DMS53 treated with DMSO at 0.1 percent for 48 hours (cell line): ENCODE measurements at regions not wholly inside any gene's neighbourhood (a gene's known extent, or its start where the extent isn't known, plus 50 kb on each side); places are given as distances from the start of the nearest gene placed in this dataset.

ENCODE experiments used
- DNase-seq: peaks from one replicate; lab custom pipeline; 2025; ENCODE audit not compliant: unreplicated experiment; lab: John Stamatoyannopoulos, UW

DNA sequence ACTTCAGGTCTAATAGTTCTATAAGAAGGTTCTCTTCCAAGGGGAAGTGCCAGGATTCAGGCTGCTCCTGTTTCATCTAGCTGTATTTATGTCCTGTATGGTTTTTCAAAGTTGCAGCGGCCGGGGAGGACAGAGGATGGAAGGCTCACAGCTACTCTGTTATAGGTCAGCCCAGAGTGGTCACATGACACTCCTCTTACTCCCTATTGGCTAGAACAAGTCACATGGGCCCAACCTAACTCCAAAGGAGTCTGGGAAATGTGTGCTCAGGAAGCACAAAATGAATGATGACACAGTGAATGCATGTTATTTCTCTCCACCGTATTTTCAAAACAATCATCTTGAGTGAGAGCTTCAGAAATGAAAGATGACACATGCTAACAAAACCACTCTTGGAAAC, 645.1 kb upstream of the RBFOX1 start:
- no peak for DNase-seq

DNA sequence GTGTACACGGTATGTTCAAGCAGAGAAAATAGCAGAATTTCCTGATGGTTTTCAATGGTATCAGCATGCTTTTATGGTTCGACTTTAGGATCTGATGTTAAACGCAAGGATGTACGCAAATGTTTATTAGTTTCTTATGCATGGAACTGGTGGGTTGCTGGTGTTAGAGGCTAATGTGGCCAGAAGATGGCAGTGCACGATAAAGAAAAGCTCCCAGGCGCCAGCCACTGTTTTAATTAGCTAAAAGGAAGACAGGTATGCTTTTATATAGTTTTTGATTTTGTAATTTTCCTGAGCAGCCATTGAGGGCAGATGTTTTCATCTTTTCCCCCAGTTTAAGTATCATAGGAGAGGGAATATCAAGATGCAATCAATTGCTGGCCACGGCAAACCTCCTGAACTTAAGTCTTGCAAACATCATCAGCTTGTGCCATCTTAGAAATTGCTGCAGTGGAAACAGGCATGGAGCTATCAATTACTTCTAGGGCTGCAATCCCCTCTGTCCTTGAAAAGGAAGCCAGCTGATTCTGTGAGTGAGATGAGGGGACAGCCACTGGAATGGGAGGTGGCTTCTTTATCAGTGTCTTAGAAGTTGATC, 648.5 kb upstream of the RBFOX1 start:
- DNase-seq, result no peak

DNA sequence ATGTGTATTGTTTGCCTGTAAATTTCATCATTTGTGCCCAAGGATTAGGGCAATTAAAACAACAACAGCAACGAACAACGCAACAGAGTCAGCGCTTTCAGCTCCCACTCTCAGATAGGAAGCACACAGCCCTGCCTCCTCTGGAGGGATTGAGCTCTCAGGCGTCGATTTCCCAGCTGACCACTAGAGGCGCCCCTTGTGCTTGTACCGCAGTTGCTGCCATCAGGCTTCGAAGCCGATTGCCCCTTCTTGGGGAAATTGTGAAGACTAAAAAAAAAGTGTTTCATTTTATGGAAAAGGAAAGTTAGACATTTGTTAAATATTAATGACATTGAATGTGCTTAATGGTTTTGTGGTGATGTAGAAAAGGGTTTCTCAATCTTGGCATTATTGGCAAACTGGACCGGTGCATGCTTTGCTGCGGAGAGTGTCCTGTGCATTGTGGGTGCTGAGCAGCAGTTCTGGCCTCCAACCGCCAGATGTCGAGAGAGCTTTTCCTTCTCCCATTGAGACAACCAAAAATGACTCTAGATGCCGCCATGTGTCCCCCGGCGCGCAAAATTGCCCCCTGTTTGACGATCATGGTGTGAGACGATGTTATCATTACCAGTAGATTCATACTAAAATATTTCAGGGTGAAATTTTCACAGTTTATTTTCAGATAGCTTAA, 650.4 kb upstream of the RBFOX1 start:
- no peak for DNase-seq

DNA sequence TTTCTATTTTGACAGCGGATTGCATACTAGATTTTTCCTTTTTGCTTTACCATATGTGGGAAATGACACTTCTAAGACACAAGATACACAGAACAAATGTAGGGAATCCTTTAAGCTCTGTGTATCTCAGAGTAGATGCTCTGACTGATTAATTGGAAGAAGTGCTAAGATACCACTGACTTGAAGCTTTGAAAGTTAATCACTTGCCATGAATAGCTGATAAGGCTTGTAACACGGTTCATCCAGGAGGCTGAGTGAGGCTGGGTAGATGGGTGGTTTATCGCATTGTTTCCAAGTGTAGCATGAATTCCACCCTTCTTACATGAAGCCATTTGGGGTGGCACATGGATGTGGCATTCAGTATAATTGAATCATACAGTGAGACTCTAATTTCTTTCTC, 654.1 kb upstream of the RBFOX1 start:
- no peak for DNase-seq

DNA sequence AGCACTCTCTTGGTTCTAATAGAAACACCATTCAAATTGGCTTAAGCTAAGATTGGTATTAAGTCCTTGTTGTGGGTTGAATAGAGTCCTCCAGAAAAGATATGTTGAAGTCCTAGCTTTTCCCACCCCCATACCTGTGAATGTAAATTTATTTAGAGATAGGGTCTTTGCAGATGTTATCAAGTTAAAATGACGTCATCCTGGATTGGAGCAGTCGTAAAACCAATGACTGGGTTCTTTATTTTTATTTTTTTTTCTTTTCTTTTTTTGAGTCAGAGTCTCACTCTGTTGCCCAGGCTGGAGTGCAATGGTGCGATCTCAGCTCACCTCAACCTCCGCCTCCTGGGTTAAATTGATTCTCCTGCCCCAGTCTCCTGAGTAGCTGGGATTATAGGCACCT, 658.6 kb upstream of the RBFOX1 start:
- no peak for DNase-seq

DNA sequence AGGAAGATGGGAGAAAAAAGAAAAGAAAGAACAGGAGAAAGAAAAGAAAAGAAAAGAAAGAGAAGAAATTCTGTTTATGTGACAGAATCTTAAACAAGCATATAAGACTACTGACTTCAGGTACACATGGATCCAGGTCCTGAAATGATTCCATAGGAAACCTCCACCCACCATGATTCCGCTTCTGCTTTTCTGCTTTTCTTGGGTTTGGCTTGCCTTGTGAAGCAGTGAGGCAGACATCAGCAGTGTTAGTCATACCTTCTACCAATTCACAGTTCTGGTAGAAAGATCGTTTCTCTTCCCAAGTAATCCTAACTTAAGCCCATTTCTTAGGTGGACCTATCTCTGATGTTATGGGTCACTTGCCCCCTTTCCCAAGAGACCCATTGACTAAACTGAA, 660.1 kb upstream of the RBFOX1 start:
- DNase-seq, result no peak

DNA sequence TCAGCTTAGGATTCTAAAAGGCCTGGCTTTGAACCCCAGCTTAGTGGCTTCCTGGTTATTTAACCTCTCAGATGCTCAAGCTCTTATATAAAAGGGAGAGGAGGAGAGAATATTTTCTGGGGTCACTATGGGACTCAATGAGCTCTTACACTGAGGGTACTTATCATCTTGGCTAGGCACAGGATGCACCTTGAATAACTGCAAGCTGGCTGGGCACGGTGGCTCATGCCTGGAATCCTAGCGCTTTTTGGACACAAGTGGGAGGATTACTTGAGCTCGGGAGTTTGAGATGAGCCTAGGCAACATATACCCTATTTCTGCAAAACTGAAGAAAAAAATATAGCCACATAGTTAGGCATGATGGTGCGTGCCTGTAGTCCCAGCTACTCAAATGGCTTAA, 665.3 kb upstream of the RBFOX1 start:
- no peak for DNase-seq

DNA sequence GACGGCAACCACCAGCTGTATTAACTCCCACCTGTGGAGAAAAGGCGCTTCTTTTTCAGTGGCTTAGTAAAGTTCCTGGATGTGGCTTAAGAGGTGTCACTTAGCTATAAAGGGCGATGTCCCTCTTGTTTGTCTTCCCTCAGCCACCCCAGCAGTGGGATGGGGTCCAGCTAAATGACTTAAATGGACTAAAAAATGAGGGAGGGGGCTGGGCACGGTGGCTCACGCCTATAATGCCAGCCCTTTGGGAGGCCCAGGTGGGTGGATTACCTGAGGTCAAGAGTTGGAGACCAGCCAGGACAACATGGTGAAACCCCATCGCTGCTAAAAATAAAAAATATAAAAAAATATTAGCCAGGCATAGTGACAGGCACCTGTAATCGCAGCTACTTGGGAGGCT, 667.5 kb upstream of the RBFOX1 start:
- no peak for DNase-seq

DNA sequence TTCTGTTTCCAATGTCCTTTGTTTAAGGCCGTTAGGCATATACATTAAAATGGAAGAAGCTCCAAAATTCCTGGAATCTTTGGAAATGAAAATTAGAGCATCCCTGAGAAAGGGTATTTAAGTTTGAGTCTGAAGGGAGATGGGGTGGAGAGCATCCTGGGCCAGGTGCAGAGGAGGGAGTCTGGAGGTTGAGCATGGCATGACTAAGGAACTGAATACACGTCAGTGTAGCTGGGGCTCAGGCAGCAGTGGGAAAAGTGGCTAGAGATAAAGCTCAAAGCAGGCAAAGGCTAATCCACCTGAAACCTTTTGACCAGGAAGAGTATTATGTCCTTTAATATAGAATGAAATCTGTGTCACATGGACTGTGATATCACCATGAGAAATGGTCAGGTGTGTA, 669.0 kb upstream of the RBFOX1 start:
- DNase-seq, result no peak

DNA sequence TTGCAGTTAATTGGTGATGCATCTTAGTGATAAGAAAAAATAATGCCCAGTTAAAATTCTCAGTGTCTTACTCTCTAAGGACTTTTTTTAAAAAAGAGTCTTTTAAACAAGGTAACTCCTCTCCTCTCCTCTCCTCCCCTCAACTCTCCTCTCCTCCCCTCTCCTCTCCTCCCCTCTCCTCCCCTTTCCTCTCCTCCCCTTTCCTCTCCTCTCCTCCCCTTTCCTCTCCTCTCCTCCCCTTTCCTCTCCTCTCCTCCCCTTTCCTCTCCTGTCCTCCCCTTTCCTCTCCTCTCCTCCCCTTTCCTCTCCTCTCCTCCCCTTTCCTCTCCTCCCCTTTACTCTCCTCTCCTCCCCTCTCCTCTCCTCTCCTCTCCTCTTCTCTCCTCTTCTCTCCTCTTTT, 675.9 kb upstream of the RBFOX1 start:
- DNase-seq, result no peak

DNA sequence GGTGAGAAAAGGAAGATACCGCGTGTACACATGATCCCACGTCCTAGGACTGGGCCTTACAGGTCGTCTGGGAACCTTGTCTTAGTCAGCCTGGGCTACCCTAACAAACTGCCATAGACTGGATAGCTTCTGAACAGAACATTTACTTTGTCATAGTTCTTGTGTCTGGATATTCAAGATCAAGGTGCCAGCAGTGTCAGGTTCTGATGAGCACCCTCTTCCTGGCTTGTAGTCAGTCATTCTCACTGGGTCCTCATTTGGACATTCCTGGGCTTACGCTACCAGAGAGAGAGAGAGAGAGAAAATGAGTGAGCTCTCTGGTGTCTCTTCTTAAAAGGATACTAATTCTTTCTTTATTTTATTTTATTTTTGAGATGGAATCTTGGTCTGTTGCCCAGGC, 685.8 kb upstream of the RBFOX1 start:
- no peak for DNase-seq

DNA sequence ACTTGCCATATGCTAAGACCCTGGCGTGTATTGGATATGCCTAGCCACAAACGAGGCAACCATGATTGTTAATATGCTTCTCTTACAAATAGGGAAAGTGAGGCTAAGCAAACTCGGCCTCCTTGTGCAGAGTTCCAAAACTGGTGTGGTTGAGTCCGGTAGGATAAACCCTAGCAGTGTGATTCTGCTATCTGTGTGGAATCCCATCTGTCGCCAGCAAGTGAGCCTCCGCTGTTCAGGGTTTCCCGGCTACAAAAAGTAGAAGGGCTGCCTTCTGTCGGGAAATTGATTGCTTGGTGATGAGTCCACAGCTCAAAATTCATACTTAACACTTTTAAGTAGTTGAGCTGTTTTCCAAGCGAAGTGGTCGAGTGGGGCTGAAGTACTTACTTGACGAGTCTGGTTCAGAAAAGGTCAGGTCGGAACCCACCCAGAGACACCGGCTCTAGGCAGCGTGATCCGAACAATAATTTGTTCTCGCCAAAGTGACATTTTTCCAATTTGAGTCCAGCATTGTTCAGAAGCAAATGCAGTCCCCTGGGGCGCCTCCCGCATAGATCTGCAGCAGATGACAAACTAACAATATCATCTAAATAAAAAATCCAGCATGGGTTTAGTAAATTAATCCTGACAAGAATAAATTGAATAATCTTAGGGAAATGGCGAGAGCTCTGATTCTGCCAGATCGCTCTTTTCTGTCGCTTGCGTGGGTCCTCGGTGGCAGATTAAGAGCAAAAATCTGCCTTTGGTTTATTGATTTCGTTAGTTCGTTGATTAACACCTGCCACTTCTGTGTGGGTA, 686.7 kb upstream of the RBFOX1 start:
- DNase-seq, result no peak

DNA sequence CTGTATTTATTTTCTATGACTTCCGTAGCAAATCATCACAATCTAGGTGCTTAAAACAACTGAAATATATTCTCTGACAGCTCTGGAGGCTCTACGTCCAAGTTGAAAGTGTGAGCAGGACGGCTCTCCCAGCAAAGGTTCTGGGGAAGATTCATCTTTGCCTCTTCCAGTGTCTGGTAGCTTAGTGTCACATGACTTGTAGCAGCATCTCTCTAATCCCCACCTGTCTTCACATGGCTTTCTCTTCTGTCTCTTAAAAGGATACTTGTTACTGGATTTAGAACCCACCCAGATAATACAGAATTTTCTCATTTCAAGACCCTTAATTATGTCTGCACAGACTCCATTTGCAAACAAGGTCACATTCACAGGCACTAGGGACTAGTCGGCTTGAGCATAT, 687.7 kb upstream of the RBFOX1 start:
- DNase-seq, result no peak

DNA sequence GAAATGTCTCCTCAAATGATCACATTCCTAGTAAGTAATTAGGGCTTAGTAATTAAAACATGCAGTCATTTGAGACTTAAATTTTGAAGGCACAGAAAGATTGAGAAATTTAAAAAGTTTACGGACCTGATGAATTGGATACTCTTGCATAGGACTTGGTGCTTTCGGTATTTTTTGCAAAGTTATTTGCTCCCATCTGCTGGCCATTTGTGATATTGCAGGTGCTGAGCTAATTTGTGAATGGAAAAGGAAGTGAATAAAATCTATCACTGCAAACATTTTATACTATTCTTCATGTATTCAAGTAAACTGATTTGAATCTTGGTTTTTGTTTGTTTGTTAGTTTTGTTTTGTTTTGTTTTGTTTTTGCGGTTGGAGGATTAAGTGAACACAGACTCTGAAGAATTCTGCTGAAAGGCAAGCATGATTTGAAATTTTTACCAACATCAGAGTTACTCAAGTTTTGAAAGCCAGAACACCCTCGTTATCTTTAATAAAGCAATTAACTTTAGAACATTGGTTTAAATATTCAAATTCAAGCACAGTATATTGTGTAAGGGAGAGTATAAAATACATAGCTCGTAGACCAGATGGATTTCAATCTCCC, 689.5 kb upstream of the RBFOX1 start:
- no peak for DNase-seq

DNA sequence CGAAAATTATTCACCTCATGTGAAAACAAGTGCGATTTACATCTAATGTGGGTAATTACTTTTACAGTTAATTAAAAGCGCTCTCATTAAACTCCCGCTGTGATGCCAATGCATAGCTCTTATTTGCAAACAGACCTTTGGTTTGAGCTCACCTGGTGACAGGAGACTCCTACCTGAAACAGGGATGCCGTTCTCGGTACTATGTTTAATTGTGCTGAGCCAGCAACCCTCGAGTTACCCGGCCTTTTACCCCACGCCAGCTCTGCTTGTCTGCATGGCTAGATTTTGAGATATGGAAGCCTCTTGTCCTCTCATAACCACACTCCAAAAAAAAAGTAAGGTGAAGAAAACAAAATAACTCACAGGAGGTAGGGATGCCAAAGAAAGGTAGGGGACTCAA, 690.4 kb upstream of the RBFOX1 start:
- no peak for DNase-seq

DNA sequence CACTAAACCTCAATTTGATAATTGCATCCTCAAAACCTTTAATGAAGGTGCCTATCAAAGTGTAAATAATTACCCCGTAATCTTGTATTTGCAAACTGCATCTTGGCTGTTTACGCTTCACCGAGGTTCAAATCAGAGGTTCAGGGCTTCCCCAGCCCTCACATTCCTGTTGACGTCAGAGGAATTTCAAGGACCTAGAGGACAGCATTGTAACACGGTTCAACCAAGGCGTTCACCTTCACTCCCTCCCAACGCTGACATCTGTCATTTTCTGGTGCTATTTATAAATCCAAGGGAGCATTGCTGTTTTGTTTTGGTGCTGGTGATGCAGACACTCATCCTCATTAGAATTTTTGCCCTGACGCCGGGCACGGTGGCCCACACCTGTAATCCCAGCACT, 691.6 kb upstream of the RBFOX1 start:
- DNase-seq, result no peak

DNA sequence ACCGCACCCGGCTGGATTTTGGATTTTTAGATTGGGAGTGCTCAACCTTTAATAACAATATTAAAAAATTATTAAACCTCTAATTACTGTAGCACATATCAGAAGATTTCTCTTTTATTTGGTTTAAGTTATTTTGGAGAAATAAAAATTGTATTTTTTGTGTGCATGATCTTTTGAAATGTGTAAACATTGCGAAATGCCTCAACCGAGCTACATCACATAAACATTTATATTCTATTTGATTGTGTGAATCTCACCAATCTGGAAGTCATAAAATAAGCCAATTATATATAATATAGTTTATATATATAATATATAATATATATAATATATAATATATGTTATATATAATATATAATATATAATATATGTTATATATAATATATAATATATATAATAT, 696.2 kb upstream of the RBFOX1 start:
- DNase-seq, result no peak

DNA sequence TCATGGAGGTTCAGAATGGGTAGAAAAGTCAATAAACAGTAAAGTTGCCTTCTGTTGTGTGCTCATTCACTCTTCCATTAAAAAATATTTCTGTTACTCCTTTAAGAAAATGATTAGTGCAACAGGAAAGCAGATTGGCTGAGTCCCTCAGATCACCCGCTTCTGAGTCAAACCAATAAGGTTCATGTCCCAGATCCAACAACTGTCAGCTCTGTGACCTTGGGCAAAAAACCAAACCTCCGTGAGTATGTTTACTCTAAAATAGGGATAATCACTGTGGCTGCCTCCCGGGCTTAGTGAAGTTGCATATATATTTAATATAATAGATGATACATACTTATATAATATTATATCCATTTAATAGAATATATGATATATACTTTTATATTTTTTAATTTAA, 698.5 kb upstream of the RBFOX1 start:
- DNase-seq, result no peak

DNA sequence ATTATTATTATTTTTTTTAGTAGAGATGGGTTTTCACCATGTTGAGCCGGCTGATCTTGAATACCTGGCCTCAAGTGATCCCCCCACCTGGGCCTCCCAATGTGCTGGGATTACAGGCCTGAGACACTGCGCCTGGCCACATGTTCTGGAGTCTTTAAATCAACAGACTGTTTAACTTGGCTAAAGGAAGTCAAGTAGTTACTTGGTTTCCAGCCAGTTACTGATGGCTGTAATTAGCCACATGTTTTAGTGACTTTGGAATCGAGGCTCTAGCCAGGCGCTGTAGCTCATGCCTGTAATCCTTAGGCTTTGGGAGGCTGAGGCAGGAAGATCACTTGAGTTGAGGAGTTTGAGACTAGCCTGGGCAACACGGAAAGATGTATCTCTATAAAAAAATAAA, 699.2 kb upstream of the RBFOX1 start:
- DNase-seq, result no peak

DNA sequence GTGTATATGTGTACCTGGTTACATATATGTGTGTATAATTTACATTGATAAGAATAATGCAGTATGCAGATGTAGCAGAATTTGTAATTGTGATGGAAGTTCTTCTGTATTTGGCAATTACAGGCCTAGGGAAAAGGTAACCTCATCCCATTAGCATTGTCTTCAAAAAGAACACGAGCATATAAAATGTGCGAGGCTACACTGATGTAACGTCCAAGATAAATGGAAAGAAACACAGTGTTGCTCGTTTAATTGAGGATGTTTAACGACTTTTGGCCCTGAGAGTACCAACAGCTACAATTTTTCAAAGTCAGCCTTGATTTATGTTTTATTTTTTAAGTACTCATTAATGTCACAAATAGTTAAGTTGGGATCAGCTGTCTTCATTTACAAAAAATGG, 703.5 kb upstream of the RBFOX1 start:
- DNase-seq, result no peak

DNA sequence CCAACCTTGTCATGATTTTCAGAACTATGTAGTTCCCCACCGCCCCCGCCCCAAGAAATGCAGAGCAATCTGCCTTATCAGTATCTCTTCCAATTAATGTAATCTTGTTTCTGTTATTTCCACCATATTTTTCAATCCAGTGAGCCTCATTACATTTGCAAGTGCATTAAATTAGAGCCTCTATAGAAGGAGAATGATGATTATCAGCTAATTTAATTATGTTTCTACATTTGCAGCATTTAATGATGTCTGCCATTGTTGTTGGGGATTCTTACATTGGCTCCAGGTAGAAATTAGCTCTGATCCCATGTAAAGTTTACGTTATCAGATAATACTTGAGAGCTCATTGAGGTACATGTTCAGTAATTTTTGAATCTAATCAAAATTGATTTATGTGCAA, 707.0 kb upstream of the RBFOX1 start:
- DNase-seq, result no peak

DNA sequence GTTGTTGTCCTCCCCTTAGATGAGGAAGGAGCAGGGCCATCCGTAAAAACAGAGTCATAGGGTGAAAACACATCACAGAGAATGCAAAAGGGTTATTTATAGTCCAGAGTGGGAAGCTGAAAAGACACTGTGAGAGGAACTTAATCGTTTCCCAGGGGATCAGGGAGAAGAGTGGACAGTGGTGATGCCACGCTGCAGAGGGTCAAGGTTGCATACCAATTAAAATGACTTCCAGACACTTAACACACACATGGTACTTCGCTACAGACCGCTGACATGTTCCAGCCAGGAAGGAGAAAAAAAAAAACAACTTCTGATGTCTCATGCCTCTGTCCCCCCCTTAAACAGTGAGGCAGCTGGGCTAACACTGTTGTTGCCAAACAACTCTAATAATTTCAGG, 713.8 kb upstream of the RBFOX1 start:
- DNase-seq, result no peak
